ENCODE measurements at regions not wholly inside any gene's neighbourhood (a gene's known extent, or its start where the extent isn't known, plus 50 kb on each side); places are given as distances from the start of the nearest gene placed in this dataset.

DNA sequence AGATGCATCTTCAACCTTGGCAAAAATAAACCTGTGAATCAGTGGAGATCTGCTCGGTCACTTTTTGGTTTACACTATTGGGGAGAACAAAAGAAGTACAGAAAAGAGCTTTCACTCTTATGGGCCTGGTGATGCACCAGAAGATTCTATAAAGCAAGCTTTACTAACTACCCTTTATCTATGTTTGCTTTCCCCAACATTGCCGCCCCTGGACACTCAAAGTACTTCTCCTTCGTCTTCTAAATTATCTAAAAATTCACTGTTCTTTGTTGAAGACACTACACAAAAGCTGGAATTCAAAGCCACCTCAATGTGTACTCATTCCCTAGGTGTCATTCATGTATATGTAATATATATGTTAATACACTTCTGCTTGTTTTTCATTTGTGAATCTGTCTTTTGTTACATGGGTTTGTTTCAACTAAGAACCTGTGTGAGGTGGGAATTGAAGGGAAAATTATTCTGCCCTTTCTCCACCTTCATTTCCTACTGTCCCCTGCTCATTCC lies 97.9 kb upstream of the BTN3A2 start:
- Mint-ChIP-seq H3K9me3 (ENCODE audit: low read depth) (no peaks in the 10 kb centered on the region), H3K4me1 (ENCODE audit: low read depth) (peaks cover 33% of the 10 kb centered on the region), H3K4me3 (ENCODE audit: low read depth) (no peak overlapping the region), H3K27ac (peak overlapping the region; percentile 76), H3K36me3 (ENCODE audit: insufficient read depth) (peaks cover 1% of the 10 kb centered on the region), H3K27me3 (no peaks in the 10 kb centered on the region)
- TF ChIP-seq, protein P1, sequence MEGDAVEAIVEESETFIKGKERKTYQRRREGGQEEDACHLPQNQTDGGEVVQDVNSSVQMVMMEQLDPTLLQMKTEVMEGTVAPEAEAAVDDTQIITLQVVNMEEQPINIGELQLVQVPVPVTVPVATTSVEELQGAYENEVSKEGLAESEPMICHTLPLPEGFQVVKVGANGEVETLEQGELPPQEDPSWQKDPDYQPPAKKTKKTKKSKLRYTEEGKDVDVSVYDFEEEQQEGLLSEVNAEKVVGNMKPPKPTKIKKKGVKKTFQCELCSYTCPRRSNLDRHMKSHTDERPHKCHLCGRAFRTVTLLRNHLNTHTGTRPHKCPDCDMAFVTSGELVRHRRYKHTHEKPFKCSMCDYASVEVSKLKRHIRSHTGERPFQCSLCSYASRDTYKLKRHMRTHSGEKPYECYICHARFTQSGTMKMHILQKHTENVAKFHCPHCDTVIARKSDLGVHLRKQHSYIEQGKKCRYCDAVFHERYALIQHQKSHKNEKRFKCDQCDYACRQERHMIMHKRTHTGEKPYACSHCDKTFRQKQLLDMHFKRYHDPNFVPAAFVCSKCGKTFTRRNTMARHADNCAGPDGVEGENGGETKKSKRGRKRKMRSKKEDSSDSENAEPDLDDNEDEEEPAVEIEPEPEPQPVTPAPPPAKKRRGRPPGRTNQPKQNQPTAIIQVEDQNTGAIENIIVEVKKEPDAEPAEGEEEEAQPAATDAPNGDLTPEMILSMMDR (IDR thresholded peaks at IDR 0.05; ENCODE audit: unreplicated experiment): no peak
- no peak for DNase-seq (ENCODE audit: low spot score, unreplicated experiment)

DNA sequence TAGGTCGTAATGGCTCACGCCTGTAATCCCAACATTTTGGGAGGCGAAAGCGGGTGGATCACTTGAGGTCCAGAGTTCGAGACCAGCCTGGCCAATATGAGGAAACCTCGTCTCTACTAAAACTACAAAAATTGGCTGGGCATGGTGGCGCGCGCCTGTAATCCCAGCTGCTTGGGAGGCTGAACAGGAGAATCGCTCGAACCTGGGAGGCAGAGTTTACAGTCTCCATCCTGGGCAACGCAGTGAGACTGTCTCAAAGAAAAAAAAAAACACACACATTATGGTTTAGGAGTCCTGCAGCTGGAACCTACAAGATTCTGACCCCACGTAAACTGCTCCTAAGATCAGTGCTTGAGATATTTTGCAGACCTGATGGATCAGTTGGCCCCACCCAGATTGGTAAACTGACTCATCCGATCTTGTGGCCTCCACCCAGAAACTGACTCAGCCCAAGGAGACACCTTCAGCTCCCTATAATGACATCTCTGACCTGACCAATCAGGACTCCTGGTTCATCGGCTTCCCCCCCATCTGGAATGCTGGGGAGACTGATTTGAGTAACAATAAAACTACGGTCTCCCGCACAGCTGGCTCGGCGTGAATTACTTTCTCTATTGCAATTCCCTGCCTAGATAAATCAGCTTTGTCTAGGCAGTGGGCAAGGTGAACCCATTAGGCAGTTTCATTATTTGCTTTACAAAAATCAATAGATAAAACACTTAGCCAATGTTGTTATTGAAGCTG lies 96.2 kb upstream of the BTN3A2 start:
- peaks cover 1% of the 10 kb centered on the region for H3K36me3 Mint-ChIP-seq (ENCODE audit: insufficient read depth)
- no peak overlapping the region for H3K4me3 Mint-ChIP-seq (ENCODE audit: low read depth)
- peak overlapping the region; percentile 95 for H3K27ac Mint-ChIP-seq
- H3K27me3 Mint-ChIP-seq: no peaks in the 10 kb centered on the region
- no peaks in the 10 kb centered on the region for H3K9me3 Mint-ChIP-seq (ENCODE audit: low read depth)
- peak; percentile 44 for DNase-seq (ENCODE audit: low spot score, unreplicated experiment)
- TF ChIP-seq, protein P1 (IDR thresholded peaks at IDR 0.05; ENCODE audit: unreplicated experiment): no peak
- H3K4me1 Mint-ChIP-seq (ENCODE audit: low read depth): peaks cover 33% of the 10 kb centered on the region

DNA sequence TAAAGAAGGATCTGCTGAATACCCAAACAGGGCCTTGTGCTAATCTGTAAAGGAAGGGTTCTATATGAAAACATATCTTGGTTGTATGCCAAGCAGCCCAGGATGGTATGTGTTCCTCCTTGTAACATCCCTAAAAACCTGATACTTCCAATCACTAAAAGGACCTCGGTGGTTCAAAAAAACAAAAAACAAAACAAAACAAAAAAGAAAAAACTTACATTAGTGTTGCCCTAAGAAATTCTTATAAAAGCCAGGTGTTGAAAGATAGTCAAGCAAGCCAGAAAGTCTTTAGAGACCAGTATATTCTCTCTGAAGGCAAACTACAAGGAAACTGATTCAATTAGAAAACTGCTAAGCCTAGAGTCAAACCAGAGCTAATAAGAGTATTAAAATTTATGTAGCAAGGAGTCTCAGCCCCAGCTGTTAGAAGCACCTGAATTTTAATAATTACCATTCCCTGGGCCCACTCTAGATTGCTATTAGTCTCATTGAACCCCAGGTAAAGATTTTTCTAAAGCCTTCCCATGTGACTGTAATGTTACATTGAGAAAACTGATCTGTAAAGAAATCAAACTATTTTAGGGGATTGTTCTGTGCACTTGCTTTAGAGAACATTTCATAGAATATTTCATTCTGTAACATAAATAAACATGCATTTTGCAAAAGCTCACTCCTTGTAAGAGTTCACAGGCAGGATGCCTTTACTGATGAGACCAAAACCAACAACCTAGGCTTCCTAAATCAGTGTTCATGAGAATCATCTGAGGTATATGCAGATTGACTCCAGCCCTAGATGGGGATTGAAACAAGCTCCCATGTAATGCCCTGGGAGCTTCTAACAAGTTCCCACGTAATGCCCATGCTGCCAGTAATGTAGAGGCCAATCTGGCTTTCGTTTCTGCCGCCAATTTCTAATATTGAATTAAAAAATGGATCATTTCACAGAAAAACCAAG lies 95.2 kb upstream of the BTN3A2 start:
- no peak for DNase-seq (ENCODE audit: low spot score, unreplicated experiment)
- TF ChIP-seq, protein P1 (IDR thresholded peaks at IDR 0.05; ENCODE audit: unreplicated experiment): no peak

DNA sequence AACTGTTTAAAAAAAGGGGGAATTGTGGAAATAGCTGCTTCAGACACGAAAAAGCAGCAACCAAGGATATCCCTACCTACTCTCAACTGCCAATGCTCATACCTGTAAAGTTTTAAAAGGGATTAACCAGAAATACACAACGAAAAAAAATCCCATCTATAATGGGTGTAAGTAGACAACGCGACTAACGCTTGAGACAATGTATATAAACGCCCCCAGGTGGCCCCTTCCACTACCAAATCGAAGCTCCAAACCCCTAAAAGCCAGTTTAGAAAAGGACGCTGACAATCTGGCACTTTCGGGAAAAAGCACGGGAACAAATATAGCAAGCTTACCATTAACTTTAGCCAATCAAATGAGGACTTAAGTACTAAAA lies 94.5 kb upstream of the BTN3A2 start:
- TF ChIP-seq, protein P1 (IDR thresholded peaks at IDR 0.05; ENCODE audit: unreplicated experiment): no peak
- DNase-seq (ENCODE audit: low spot score, unreplicated experiment): no peak
- H3K9me3 Mint-ChIP-seq (ENCODE audit: low read depth): no peaks in the 10 kb centered on the region
- H3K27me3 Mint-ChIP-seq: no peaks in the 10 kb centered on the region
- peaks cover 31% of the 10 kb centered on the region for H3K4me1 Mint-ChIP-seq (ENCODE audit: low read depth)
- no peak overlapping the region for H3K4me3 Mint-ChIP-seq (ENCODE audit: low read depth)
- peaks cover 1% of the 10 kb centered on the region for H3K36me3 Mint-ChIP-seq (ENCODE audit: insufficient read depth)
- H3K27ac Mint-ChIP-seq: peak overlapping the region; percentile 95

More for the DNA sequence above, 95.2 kb upstream of the BTN3A2 start:
- Mint-ChIP-seq H3K27me3 (no peaks in the 10 kb centered on the region), H3K4me3 (ENCODE audit: low read depth) (no peak overlapping the region), H3K27ac (peak overlapping the region; percentile 95), H3K4me1 (ENCODE audit: low read depth) (peaks cover 29% of the 10 kb centered on the region), H3K36me3 (ENCODE audit: insufficient read depth) (peaks cover 1% of the 10 kb centered on the region), H3K9me3 (ENCODE audit: low read depth) (no peaks in the 10 kb centered on the region)

Measured in progenitor cell of endocrine pancreas (in vitro differentiated cells).